ENCODE measurements at regions not wholly inside any gene's neighbourhood (a gene's known extent, or its start where the extent isn't known, plus 50 kb on each side); places are given as distances from the start of the nearest gene placed in this dataset.

- H3K27ac ChIP-seq, result no peak overlapping the region
- no peaks in the 10 kb centered on the region for H3K27me3 ChIP-seq
- H4K20me1 ChIP-seq (ENCODE audit: insufficient read depth, poor library complexity, severe bottlenecking), result no peaks in the 10 kb centered on the region
- H3K4me2 ChIP-seq, result no peak overlapping the region
- no peaks in the 10 kb centered on the region for H3K9me2 ChIP-seq (replicated peaks; ENCODE audit: insufficient read depth)
- no peaks in the 10 kb centered on the region for H3K4me1 ChIP-seq (ENCODE audit: insufficient read depth)
- H3K79me2 ChIP-seq, result no peaks in the 10 kb centered on the region
- no peaks in the 10 kb centered on the region for H3K36me3 ChIP-seq (replicated peaks; ENCODE audit: insufficient read depth, low read depth)
- H3K9me3 ChIP-seq (ENCODE audit: low read depth), result no peaks in the 10 kb centered on the region
- TF ChIP-seq EZH2 (IDR thresholded peaks at IDR 0.05; ENCODE audit: borderline replicate concordance) (no peak), EZH2phosphoT487 (IDR thresholded peaks at IDR 0.05; ENCODE audit: low read depth, severe bottlenecking, unreplicated experiment) (no peak)
- TF ChIP-seq, protein P1, sequence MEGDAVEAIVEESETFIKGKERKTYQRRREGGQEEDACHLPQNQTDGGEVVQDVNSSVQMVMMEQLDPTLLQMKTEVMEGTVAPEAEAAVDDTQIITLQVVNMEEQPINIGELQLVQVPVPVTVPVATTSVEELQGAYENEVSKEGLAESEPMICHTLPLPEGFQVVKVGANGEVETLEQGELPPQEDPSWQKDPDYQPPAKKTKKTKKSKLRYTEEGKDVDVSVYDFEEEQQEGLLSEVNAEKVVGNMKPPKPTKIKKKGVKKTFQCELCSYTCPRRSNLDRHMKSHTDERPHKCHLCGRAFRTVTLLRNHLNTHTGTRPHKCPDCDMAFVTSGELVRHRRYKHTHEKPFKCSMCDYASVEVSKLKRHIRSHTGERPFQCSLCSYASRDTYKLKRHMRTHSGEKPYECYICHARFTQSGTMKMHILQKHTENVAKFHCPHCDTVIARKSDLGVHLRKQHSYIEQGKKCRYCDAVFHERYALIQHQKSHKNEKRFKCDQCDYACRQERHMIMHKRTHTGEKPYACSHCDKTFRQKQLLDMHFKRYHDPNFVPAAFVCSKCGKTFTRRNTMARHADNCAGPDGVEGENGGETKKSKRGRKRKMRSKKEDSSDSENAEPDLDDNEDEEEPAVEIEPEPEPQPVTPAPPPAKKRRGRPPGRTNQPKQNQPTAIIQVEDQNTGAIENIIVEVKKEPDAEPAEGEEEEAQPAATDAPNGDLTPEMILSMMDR (IDR thresholded peaks at IDR 0.05; ENCODE audit: poor library complexity), result no peak
- no peak overlapping the region for H2AFZ ChIP-seq
- no peak for DNase-seq (ENCODE audit: low spot score)
- 98% methylated on average over 5 of the region's 5 CpGs for WGBS (ENCODE audit: low lambda C conversion rate, missing lambda C conversion rate)
- H3K4me3 ChIP-seq, result no peak overlapping the region
Measured at GRCh38 chr5:18276939-18277338, 642.7 kb downstream of the TAF11L14 start.

- 63% methylated on average over 4 of the region's 4 CpGs for WGBS (ENCODE audit: low lambda C conversion rate, missing lambda C conversion rate)
- no peak overlapping the region for H3K4me2 ChIP-seq
- TF ChIP-seq, protein P1 (IDR thresholded peaks at IDR 0.05; ENCODE audit: poor library complexity), result peak; percentile 68
- TF ChIP-seq EZH2 (IDR thresholded peaks at IDR 0.05; ENCODE audit: borderline replicate concordance) (no peak), EZH2phosphoT487 (IDR thresholded peaks at IDR 0.05; ENCODE audit: low read depth, severe bottlenecking, unreplicated experiment) (no peak)
Measured at GRCh38 chr5:18281947-18282581, 647.8 kb downstream of the TAF11L14 start.

GRCh38 chr5:18285257-18285656 lies 651.0 kb downstream of the TAF11L14 start:
- no peaks in the 10 kb centered on the region for H3K9me3 ChIP-seq (ENCODE audit: low read depth)

More at GRCh38 chr5:18281947-18282581, 647.8 kb downstream of the TAF11L14 start:
- Histone ChIP-seq H4K20me1 (ENCODE audit: insufficient read depth, poor library complexity, severe bottlenecking) (no peaks in the 10 kb centered on the region), H3K9me2 (replicated peaks; ENCODE audit: insufficient read depth) (no peaks in the 10 kb centered on the region), H3K27me3 (no peaks in the 10 kb centered on the region), H3K4me1 (ENCODE audit: insufficient read depth) (no peaks in the 10 kb centered on the region), H3K79me2 (no peaks in the 10 kb centered on the region), H3K4me3 (no peak overlapping the region), H2AFZ (no peak overlapping the region), H3K9me3 (ENCODE audit: low read depth) (no peaks in the 10 kb centered on the region), H3K36me3 (replicated peaks; ENCODE audit: insufficient read depth, low read depth) (no peaks in the 10 kb centered on the region), H3K27ac (no peak overlapping the region)
- DNase-seq (ENCODE audit: low spot score), result peak; percentile 55

More at GRCh38 chr5:18285257-18285656, 651.0 kb downstream of the TAF11L14 start:
- H3K79me2 ChIP-seq, result no peaks in the 10 kb centered on the region
- no peaks in the 10 kb centered on the region for H3K9me2 ChIP-seq (replicated peaks; ENCODE audit: insufficient read depth)
- H3K36me3 ChIP-seq (replicated peaks; ENCODE audit: insufficient read depth, low read depth), result no peaks in the 10 kb centered on the region
- DNase-seq (ENCODE audit: low spot score), result no peak
- TF ChIP-seq, protein P1 (IDR thresholded peaks at IDR 0.05; ENCODE audit: poor library complexity), result no peak
- TF ChIP-seq EZH2 (IDR thresholded peaks at IDR 0.05; ENCODE audit: borderline replicate concordance) (no peak), EZH2phosphoT487 (IDR thresholded peaks at IDR 0.05; ENCODE audit: low read depth, severe bottlenecking, unreplicated experiment) (no peak)
- H3K4me3 ChIP-seq, result no peak overlapping the region
- no peaks in the 10 kb centered on the region for H4K20me1 ChIP-seq (ENCODE audit: insufficient read depth, poor library complexity, severe bottlenecking)
- no peaks in the 10 kb centered on the region for H3K27me3 ChIP-seq
- H3K27ac ChIP-seq, result no peak overlapping the region
- no peaks in the 10 kb centered on the region for H3K4me1 ChIP-seq (ENCODE audit: insufficient read depth)
- no peak overlapping the region for H3K4me2 ChIP-seq
- no peak overlapping the region for H2AFZ ChIP-seq
